NOMO-1 (cell line): ENCODE measurements at regions not wholly inside any gene's neighbourhood (a gene's known extent, or its start where the extent isn't known, plus 50 kb on each side); places are given as distances from the start of the nearest gene placed in this dataset.

ENCODE experiments used
- DNase-seq, 2 experiments: peaks; one replicate each; lab custom pipeline; 2025; ENCODE audit not compliant: unreplicated experiment in 2 of 2; lab: John Stamatoyannopoulos, UW

DNA sequence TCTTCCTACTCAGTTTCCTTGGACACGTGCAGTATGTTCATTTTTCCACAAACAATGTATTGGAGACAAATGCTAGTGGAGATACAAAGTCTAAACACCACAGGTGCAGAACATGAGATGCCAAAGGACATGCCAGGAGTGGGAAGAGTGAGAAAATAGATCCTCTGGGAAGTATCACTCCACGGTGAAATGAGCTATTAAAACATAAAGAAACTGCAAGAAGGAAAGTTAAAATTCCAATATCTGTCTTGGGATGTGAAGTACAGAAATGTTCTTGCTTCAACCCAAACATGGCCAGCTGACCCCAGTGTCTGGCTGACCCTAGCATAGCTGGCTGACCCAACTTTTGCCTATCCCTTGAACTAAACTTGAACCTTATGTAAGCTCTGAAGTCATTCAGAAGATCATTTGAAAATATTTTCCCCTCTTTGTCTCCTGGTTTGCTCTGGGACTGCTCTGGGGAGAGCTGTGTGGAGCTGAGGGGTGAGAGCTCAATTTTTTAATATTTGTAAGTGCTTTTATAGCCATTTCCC is 59.5 kb downstream of the FZD1 start:
- no peak for DNase-seq

- DNase-seq, result no peak
Measured at GRCh38 chr7:91324663-91325062, 60.4 kb downstream of the FZD1 start.

GRCh38 chr7:91325726-91326125 is 61.5 kb downstream of the FZD1 start:
- peak; percentile 76 to 90 for DNase-seq

DNA sequence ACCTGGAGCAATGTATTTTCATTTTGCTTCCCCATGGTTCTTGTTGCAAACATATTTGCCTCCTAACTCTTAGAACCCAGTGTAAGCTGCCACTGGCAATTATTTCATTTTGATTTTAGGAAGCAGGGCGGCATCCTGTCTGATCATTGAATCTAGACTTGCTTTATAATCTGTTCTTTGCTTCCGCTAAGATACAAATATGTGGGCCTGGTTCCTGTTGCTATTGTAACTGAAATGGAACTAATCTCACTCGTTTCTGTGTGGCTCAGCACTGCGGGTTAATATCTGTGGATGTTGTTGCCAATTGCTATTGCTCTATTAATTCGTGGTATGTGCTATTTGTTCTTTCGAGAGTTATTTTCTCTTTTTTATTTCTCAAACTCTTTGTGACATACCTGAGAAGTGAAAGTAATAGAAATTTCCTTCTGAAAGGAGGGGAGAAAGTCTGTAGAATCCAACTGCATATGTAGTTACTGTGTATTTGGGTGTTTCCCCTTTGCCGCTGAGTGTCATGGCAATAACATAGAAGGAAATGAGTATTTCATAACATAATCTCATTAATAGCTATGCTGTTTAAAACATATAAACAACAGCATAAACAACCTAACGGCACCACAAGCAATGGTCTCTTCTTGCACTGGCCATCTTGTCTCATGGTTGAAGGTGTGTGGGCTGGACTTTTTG is 62.4 kb downstream of the FZD1 start:
- DNase-seq, result peak; percentile 39 to 68

GRCh38 chr7:91327346-91327745 is 63.1 kb downstream of the FZD1 start:
- peak; percentile 91 to 100 for DNase-seq

- no peak for DNase-seq
Measured at GRCh38 chr7:91329571-91329970, 65.3 kb downstream of the FZD1 start.

DNA sequence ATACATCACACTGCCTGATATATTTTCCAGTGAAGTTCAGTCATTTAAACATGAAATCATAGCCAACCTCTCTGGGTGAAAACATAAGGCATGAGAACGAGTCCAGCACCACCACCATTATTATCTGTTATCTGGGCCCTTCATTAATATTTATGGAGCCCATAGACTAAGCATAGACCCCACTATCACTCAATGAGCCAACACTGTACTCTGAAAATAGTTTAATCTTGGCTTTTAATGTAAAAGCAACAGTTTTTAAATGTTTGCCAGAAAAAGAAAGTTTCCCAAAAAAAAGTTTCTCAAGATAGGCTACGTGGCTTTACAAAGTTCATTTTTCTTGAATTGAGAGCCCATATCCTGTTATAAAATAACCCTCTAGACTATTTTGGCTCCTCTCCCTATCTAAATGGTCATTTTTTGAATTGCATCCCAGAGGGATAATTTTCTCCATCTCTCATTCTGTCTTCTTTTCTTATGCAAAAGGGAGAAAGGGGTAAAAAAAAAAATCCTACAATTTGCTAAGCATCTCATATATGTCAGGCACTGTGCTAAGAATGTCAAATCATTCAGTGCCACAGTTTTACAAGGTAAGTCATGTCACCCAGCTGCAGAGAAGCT is 66.1 kb downstream of the FZD1 start:
- no peak for DNase-seq

GRCh38 chr7:91330866-91331265 is 66.6 kb downstream of the FZD1 start:
- peak; percentile 75 to 88 for DNase-seq

DNA sequence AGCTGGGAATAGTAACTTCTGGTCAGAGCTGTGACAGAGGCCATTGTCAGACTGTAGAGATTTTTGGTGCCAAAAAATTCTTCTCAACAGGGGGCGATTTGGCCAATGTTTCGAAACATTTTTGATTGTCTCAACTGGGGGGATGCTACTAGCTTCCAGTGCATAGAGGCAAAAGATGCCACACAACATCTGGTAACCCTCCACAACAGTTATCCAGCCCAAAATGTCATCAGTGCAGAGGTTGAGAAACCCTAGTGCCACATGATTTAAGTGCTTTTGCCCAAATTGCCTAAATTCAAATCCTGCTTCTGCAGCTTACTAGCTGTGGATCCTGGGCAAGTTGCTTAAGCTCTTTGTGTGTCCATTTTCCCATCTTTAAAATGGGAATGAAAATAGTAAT is 71.9 kb downstream of the FZD1 start:
- no peak for DNase-seq

DNA sequence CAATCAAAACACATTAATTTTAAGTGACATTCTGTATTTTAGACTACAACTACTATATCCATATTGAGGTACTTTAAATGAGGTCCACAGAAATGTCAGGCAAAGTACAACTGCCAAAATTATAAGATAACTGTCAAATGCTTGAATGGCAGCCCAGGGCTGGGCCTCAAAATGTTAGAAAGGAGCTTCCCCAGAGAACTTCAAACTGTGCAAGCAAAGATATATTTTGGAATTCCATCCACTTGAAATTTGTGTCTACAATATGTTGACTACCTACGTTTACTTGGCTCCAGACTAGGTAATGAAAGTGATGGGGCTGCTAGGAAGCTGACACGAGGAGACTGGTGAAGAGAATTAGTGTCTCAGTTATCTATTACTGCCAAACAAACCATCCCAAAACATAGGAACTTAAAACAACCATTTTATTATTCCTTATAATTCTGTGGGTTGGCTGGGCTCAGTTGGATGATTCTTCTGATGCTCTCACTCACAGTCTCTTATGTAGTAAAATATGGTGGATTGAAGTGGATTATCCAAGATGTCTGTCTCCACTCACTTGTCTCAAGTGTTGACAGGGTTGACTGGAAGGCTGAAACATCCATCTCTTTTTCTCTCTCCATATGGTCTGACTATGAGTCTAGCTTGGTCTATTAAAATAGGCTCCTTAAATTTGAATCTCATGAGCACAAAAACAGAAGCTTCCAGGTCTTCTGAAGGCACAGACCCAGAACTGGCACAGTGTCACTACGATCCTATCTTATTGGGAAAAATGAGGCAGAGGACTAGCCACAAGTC is 74.2 kb downstream of the FZD1 start:
- no peak for DNase-seq

- DNase-seq, result no peak
Measured at GRCh38 chr7:91342346-91342745, 78.1 kb downstream of the FZD1 start.

- DNase-seq, result peak in 1 of 2 experiments; percentile 48
Measured at GRCh38 chr7:91343420-91343960, 79.3 kb downstream of the FZD1 start.

GRCh38 chr7:91343996-91344629 is 79.9 kb downstream of the FZD1 start:
- DNase-seq, result no peak

DNA sequence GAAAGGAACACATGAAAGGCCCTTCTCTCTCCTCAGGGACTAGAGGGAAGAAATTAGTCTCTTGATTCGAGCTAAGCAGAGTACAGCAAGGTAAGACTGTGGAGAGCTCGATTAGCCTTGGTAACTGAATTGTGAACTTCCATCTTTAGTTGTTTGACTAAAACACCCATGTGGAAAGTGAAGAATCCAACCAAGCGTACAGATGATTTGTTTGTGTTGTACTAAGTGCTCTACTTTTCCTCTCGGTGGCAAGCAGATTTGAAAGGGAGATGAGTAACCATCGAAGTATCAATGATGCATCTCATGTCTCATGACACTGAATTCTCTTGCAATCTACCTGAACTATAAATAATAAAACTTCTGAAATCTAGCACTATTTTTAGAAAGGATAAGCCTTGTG is 80.7 kb downstream of the FZD1 start:
- no peak for DNase-seq

DNA sequence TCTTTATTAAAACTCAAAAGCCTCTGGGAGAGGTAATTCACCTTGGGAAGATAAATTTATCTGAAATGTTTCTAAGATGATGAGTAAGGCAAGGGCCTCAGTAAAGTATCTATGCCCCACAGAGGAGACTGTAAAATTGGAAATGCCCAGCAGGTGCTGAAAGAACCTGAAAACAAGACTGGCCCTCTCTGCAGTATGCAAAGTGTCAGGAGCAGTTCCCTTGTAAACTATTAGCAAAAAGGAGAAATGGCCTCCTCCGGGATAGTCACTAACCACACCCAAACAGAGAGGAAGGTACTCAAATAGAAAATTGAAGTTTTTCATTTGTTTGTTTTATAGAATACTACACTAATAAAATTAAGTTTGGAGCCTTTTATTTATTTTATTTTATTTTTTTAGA is 81.2 kb downstream of the FZD1 start:
- peak; percentile 82 to 83 for DNase-seq

- DNase-seq, result no peak
Measured at GRCh38 chr7:91346426-91346825, 82.2 kb downstream of the FZD1 start.

DNA sequence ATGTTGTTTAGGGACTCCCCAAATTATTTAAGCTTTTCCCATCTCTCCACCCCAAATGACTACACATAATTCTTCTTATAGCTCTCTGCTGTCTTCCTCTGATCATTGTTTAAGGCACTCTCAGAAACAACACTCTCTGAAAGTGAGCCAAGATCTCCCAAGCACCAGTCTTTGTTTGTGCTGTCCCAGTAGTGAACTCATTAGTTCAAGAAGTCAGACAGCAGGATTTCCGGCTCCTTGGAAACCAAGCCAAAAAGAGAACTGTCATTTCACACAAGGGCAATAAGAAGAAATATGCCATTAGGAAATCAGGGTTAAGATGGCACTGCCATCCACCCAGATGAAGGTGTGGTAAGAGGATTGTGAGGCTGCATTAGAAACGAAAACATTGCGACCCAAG is 83.1 kb downstream of the FZD1 start:
- peak; percentile 11 to 56 for DNase-seq

- no peak for DNase-seq
Measured at GRCh38 chr7:91348711-91349110, 84.5 kb downstream of the FZD1 start.

GRCh38 chr7:91351374-91351773 is 87.1 kb downstream of the FZD1 start:
- DNase-seq, result no peak

DNA sequence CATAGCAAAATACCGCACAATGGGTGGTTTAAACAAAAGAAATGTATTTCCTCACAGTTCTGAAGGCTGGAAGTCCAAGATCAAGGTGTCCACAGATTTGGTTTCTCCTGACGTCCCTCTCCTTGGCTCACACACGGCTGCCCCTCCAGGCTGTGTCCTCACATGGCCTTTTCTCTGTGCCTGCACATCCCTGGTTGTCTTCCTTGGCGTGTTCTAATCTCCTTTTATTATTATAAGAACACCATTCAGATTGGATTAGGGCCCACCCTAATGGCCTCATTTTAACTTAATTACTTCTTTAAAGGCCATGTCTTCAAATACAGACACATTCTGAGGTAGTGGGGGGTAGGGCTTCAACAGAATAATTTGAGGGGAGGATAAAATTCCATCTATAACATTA is 87.9 kb downstream of the FZD1 start:
- DNase-seq, result no peak

DNA sequence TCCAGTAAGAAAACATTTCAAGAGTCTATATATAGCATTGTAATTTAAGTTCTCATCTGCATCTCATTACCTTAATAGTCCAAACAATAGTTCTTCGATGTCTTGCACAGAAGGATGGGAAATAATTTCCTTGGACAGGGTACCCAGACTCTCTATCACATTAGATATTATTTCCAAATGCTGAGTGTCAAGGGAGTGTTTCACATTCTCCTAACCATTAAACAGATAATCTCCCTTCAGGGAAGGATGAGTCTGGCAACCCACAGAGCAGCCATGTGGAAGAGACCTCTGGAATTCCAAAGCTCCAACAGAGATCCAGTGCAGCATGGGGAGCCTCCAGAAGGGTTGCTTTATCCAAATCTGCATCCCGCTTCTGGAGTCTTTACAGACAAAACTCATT is 89.6 kb downstream of the FZD1 start:
- DNase-seq, result no peak
